CD4-positive, alpha-beta T cell treated with Interleukin-6 at 100 ng/mL for 8 hours (primary cell): ENCODE measurements at regions not wholly inside any gene's neighbourhood (a gene's known extent, or its start where the extent isn't known, plus 50 kb on each side); places are given as distances from the start of the nearest gene placed in this dataset.

Experiments used
- DNase-seq: peaks from one replicate; pipeline ENCODE4 v3.0.0-alpha.2; 2020; ENCODE audit warnings: mixed read lengths, low spot score

GRCh38 chr4:124177647-124178425 lies 534.7 kb downstream of the ANKRD50 start:
- no peak for DNase-seq

- DNase-seq, result no peak
These were observed 534.0 kb downstream of the ANKRD50 start for GRCh38 chr4:124178449-124179021.

DNA sequence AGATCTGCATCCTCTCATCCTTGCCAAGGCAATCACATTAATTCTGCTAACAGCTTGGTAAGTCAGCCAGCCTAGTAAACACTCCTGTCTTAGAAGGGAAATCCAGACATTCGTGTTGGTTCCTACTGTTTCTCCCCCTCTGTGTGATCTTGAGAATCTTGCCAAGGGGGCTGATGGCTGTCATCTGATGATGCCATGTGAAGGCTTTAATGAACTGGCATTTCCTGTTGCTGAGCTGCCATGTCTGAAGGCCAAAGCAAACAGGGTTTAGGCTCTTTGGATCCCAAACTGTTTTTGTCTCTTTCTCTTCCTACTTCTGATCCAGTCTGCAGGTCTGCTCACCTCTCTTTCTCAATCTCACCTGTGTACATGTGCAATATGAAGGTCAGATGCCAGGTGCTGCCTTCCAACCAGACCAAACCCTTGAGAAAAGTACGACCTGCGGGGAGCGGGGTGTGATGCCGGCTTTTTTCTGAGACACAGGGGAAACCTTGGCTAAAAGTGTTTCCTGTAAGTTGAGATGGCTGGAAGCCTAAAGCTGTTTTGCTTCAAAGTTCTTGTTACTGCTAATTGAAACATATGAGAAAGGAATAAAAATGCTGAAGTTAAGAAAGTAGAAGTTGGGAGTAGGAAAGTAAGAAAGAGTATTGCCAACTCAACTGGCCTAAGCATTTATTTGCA lies 532.9 kb downstream of the ANKRD50 start:
- no peak for DNase-seq

GRCh38 chr4:124181039-124181438 lies 531.5 kb downstream of the ANKRD50 start:
- no peak for DNase-seq

- no peak for DNase-seq
These were observed 529.3 kb downstream of the ANKRD50 start for GRCh38 chr4:124183231-124183630.

DNA sequence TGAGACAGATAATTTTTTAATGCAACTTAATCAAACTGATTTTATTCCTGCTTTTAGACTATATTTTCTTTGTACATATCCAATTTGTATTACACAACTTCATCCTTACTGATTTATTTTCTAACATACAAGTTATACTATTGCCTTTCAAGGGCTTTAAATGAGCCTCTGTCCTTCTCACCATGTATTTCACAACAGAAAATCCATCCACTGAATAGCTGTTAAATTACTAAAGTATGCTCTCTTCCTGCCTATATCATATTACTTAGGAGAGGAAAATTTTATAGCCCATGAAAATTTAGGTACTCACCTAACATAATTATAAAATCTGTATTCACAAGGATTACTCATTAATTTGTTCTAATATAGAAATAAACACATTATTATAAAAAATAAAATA lies 528.6 kb downstream of the ANKRD50 start:
- DNase-seq, result no peak

GRCh38 chr4:124184792-124185191 lies 527.7 kb downstream of the ANKRD50 start:
- DNase-seq, result no peak

GRCh38 chr4:124188595-124188994 lies 523.9 kb downstream of the ANKRD50 start:
- no peak for DNase-seq

GRCh38 chr4:124189545-124189944 lies 523.0 kb downstream of the ANKRD50 start:
- no peak for DNase-seq

DNA sequence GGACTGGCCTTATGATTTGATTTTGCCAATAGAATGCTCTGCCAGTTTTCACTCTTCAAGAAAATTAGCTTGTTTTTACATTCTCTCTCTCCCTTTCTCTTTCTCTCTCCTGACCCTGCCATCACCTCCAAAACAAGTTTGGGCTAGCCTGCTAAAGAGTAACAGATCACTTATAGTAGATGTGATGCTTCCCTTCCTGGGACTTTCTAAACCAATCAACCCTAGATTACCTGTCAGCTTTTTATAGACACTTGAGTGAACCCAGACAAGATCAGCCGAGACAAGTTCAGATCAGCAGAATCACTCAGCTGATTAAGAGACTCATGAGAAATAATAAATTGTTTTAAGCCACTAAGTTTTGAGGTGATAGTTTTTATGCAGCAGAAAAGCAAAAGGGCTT lies 521.2 kb downstream of the ANKRD50 start:
- DNase-seq, result no peak

GRCh38 chr4:124192544-124192943 lies 520.0 kb downstream of the ANKRD50 start:
- no peak for DNase-seq

DNA sequence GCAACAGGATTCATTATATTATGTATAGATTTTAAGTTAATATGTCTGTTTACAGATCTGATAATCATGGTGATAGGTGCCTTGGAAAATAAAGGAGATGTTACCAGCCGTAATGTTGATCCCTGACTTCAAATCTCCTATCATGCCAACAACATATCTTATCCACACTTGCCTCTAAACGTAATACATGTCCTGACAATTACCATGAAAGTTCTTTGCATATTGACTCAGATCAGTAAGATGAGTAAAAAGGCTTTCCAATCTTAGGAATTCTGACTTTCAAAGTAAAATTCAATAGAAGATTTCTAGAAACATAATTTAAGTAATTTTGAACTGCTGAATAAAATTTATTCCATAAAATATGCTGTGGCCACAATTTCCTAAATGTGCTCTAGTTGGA lies 513.3 kb downstream of the ANKRD50 start:
- no peak for DNase-seq

DNA sequence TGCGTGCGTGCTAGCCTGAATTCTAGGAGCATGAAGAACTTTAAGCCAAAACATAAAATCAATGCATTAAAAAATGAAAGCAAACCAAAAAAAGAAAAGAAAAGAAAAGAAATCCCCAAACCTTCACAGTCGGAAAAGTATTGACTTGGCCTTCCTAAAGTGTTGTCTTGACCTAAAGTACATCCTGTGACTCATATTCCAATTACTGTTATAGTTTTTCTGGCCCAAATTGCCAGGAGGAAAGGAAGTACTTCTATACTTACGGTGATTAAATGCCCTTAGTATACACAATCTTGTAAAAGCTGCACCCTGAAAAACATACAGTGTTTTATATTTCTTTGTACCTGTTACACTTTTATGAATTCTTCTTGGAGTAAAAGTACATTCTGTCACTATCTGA lies 512.8 kb downstream of the ANKRD50 start:
- DNase-seq, result no peak

GRCh38 chr4:124201636-124202035 lies 510.9 kb downstream of the ANKRD50 start:
- DNase-seq, result no peak

- DNase-seq, result no peak
These were observed 510.4 kb downstream of the ANKRD50 start for GRCh38 chr4:124202099-124202498.

DNA sequence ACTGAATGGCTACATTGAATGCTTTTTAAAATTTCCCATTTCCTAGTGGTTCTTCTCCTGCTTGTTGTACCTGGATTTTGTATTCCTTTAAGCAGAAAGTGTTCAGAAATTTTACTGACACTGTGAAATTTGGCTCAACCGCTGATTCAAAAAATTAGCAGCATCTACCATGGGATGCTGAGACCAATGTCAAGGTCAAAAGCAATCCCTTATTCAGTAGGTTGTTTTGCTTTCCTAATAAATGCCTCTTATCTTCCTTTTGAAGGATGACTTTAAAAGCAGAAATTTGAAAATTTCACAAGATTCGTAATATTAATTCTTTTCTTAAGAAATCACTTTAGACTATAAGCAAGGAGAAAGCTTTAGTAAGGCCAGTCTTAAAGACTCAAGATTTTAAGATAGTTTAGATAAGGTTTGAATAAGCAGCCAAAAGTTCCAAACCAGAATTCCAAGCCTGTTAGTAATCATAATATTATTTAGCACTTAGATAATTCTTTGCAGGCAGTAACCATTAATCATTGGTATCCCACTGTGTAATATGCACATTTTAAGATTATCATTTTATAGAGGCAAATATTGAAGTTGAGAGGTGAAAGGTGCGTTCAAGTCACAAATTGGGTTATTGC lies 508.8 kb downstream of the ANKRD50 start:
- DNase-seq, result no peak

DNA sequence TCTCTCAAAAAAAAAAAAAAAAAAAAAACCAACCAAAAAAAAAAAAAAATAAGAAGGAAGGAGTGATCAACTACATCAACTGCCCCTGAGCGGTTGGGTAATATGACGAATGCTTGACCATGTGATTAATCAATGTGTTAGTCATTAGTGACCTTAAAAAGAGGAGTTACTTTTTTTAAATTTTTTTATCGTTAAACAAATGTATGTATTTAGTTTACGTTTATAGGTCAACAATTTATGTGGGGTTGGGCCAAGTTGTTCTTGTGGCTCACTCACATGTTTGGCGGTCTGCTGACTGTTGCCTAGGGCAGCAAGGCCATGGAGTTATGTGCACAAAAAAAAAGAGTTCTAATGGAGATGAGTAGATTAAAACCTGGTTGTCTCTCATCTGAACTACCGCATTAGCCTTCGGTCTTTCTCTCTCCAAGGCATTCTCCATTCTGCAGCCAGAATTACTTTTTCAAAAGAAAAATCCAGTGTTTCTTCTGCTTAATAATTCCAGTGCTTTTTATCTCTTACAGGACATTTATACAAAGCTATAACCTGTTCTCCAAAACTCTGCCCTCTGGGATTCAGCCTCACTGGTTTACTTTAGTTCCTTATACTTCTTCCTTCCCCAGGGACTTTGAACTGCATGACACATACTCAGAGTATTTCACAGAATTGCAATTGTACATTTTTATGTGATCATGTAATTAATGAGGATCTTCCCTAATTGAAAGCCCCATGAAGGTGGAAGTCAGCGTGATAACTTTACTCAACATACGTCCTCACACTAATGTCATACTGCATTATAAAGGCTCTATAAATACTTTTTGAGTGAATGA lies 505.5 kb downstream of the ANKRD50 start:
- no peak for DNase-seq

GRCh38 chr4:124209211-124209610 lies 503.3 kb downstream of the ANKRD50 start:
- no peak for DNase-seq

DNA sequence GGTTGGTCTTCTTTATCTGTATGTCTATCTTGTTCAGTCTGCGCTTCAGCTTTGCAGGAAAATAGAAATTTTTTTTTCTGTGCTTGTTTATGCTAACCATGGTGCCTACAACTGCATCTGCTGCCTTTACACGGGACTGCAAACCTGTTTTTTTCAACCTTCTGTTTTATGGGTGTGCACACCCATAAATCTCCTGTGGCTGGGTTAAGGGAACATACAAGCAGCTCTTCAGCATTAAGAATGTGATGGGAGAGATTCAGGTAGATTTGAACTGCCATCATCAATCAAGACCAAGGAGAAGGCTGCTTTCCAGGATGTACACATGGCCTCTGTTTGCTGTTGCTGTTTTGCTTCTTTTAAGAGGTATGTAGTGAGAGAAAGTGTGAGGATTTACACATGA lies 502.9 kb downstream of the ANKRD50 start:
- no peak for DNase-seq

DNA sequence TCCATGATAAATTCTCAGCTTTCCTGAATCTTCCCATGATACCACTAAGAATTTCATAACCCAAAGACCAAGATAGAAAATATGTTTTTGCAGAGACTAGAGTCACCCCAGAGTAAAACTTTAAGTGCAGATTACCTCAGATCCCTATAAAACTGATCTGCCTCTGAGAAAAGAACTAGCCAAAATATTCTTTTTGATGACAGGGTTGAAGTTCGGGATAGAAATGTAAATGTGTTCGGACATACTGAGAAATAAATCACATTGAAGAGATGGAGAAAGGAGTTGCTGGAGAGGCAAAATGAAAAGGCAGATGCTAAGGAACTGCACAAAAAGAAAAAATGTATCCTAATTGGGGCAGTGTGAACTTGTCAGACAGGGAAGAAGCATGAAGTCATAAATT lies 501.8 kb downstream of the ANKRD50 start:
- DNase-seq, result no peak

DNA sequence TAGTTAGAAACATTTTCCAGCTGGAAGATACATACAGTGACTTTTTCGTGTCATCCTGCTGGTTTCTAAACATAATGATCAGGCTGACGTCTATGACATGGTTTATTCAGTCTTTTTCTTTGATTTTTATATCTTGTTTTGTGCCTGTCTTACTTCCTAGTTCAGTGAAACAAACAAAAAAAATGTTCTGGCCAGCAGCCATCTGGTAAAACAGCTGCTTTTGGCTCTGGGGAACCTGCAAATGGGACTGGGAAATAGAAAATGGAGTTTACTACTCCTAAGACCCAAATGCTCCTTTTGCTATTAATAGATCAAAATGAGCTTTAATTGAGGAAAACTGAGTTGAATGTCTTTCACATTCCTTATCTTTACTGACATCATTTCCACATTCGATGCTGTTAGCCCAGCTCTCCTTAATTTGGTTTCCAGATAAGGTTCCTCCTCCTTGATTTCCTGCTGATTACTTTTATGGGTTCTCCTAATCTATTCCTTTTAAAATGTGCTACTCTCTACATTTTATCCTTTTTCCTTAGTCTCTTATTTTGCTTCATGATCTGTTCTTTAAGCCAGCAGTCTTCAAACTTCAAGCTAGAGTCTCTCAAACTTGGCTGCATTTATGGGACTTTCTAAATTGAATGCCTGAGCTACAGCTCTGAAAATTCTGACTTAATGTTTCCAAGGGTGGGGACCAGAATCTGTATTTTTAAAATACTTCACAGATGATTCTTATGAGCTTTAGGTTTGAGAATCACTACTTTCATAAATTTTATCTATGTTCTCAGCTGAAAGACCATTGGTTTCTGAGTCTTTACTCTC lies 499.5 kb downstream of the ANKRD50 start:
- no peak for DNase-seq
